ENCODE measurements at regions not wholly inside any gene's neighbourhood (a gene's known extent, or its start where the extent isn't known, plus 50 kb on each side); places are given as distances from the start of the nearest gene placed in this dataset.

DNA sequence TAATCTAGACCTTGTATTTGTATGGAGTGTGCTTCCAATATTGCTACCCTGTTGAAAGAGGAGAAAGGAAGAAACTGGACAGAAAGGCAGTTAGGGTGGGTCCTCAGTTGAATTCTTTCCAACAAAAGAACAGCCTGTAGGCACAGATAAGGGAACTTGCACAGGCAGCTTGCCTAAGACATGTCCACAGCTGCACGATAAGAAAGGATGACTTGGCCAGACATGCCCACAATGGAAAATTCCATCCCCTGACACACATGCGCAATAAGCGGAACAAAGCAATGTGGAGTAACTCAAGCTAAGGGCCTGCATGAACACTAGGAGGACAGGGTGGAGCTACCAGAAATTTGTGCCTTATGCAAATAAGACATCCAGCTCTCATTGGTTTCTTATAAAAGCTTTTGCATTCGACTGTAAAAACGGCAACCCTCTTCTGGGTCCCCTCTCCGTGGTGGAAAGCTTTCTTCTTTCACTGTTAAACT is 1084.7 kb upstream of the NXPH2 start:
- no peaks in the 10 kb centered on the region for H3K36me3 ChIP-seq (ENCODE audit: control insufficient read depth, insufficient read depth, low read length)
- H3K27me3 ChIP-seq (ENCODE audit: control insufficient read depth, insufficient read depth, low read length): no peaks in the 10 kb centered on the region
- H3K4me3 ChIP-seq (ENCODE audit: low read depth, low read length): no peak overlapping the region
- FAIRE-seq (no peak), DNase-seq (ENCODE audit: low read depth) (peak; percentile 73)
- TF ChIP-seq, protein P1, sequence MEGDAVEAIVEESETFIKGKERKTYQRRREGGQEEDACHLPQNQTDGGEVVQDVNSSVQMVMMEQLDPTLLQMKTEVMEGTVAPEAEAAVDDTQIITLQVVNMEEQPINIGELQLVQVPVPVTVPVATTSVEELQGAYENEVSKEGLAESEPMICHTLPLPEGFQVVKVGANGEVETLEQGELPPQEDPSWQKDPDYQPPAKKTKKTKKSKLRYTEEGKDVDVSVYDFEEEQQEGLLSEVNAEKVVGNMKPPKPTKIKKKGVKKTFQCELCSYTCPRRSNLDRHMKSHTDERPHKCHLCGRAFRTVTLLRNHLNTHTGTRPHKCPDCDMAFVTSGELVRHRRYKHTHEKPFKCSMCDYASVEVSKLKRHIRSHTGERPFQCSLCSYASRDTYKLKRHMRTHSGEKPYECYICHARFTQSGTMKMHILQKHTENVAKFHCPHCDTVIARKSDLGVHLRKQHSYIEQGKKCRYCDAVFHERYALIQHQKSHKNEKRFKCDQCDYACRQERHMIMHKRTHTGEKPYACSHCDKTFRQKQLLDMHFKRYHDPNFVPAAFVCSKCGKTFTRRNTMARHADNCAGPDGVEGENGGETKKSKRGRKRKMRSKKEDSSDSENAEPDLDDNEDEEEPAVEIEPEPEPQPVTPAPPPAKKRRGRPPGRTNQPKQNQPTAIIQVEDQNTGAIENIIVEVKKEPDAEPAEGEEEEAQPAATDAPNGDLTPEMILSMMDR (IDR thresholded peaks at IDR 0.05; ENCODE audit: insufficient read depth, low read length, severe bottlenecking): no peak

DNA sequence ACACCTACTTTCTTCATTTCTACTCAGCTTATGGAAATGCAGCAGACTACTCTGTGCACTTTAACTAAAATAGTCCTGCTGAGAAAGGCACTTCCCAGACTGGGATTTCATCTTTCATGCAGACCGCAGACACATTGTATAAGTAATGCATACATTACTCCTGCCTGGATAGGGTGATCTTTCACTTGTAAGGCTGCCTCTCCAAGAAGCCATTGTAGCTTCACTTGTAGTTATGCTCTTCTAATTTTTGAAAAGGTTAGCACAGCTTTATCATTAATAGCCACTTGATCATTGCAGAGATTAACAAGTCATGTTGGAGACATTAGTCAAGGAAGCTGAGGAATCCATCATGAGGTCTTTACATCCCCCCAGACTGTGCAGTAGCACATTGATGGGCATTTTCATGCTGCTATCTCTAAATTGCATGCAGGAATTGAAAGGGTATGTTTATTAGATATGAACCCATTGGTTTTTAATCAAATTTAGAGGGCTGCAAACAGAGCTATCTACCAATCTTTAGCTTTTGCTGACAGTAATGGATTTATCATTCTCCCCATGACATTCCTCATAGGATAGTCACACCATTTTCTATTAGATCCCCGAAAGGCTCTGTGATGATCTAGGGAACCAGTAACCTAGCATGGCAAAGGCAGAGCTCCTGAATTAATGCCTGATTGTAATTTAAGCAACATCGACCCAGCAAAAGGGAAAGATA is 1074.7 kb upstream of the NXPH2 start:
- TF ChIP-seq, protein P1 (IDR thresholded peaks at IDR 0.05; ENCODE audit: insufficient read depth, low read length, severe bottlenecking): no peak
- FAIRE-seq: no peak
- no peak for DNase-seq (ENCODE audit: low read depth)
- H3K4me3 ChIP-seq (ENCODE audit: low read depth, low read length): no peak overlapping the region
- H3K36me3 ChIP-seq (ENCODE audit: control insufficient read depth, insufficient read depth, low read length): no peaks in the 10 kb centered on the region
- no peaks in the 10 kb centered on the region for H3K27me3 ChIP-seq (ENCODE audit: control insufficient read depth, insufficient read depth, low read length)

DNA sequence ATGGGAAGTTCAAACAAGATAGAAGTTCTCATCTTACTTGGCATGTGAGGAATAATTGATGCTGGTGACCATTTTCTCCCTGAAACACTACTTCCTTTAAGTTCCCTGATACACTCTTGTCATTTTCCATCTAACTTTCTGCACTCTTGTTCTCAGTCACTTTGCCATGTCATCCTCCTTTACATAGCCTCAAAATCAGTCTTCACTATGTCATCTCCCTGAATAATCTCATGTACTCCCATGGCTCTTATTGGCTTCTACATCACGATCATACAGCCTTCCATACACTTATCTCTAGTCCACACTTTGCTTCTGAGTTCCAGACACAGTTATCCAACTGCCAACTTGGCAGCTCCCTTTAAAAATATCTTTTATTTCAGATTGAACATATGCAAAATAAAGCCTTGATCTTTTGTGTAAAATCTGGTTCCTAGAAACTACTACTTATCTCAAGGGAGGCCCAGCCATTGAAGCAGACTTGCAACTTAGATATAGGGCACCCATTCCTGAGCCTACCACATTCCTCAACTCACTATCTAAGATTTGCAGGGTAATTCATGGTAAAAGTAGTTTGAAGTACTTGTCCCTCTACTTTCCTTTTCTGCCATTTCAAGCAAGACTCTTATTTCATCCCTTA is 1070.2 kb upstream of the NXPH2 start:
- no peak for FAIRE-seq

DNA sequence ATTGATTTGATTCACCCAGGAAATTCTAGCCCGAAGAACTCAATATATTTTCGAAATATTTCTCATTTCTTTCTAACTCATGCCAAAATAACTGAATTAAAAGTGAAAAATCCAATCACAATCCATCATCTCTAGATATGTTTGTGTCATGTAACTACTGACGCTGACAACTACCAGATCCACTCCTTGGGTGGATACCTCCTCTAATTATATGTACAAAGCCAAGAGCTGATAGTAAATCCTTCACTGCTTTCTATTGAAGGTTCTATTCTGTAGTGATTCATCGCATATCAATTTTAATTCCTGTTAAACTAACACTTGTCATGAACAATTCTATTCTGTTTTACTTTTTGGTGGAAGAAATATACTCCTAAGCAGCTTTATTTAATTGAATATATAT is 1056.6 kb upstream of the NXPH2 start:
- TF ChIP-seq, protein P1 (IDR thresholded peaks at IDR 0.05; ENCODE audit: insufficient read depth, low read length, severe bottlenecking): no peak
- FAIRE-seq: no peak
- no peak overlapping the region for H3K4me3 ChIP-seq (ENCODE audit: low read depth, low read length)
- H3K36me3 ChIP-seq (ENCODE audit: control insufficient read depth, insufficient read depth, low read length): no peaks in the 10 kb centered on the region
- H3K27me3 ChIP-seq (ENCODE audit: control insufficient read depth, insufficient read depth, low read length): no peaks in the 10 kb centered on the region
- DNase-seq (ENCODE audit: low read depth): no peak

More for the DNA sequence above, 1070.2 kb upstream of the NXPH2 start:
- no peak for DNase-seq (ENCODE audit: low read depth)
- Histone ChIP-seq H3K4me3 (ENCODE audit: low read depth, low read length) (no peak overlapping the region), H3K36me3 (ENCODE audit: control insufficient read depth, insufficient read depth, low read length) (no peaks in the 10 kb centered on the region), H3K27me3 (ENCODE audit: control insufficient read depth, insufficient read depth, low read length) (no peaks in the 10 kb centered on the region)
- TF ChIP-seq, protein P1 (IDR thresholded peaks at IDR 0.05; ENCODE audit: insufficient read depth, low read length, severe bottlenecking): no peak

DNA sequence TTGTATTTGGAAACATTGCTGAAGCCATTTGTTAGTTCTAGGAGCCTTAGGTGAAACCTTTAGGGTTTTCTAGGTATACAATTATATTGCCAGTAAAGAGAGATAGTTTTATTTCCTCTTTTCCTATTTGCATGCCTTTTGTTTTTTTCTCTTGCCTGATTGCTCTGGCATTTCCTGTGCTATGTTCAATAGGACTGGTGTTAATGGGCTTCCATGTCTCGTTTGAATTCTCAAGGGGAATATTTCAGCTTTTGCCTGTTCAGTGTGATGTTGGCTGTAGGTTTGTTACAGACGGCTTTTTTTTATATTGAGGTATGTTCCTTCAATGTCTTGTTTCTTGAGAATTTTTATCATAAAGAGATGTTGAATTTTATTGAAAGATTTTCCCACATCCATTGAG is 1054.9 kb upstream of the NXPH2 start:
- no peak for DNase-seq (ENCODE audit: low read depth)
- Histone ChIP-seq H3K36me3 (ENCODE audit: control insufficient read depth, insufficient read depth, low read length) (no peaks in the 10 kb centered on the region), H3K27me3 (ENCODE audit: control insufficient read depth, insufficient read depth, low read length) (no peaks in the 10 kb centered on the region), H3K4me3 (ENCODE audit: low read depth, low read length) (no peak overlapping the region)
- no peak for FAIRE-seq
- TF ChIP-seq, protein P1 (IDR thresholded peaks at IDR 0.05; ENCODE audit: insufficient read depth, low read length, severe bottlenecking): no peak
